ENCODE measurements at regions not wholly inside any gene's neighbourhood (a gene's known extent, or its start where the extent isn't known, plus 50 kb on each side); places are given as distances from the start of the nearest gene placed in this dataset.
"Not testable (repeated sequence)": the region's sequence is repeated elsewhere in the genome, so short reads cannot be mapped to it uniquely, and the experiment has no call there.

DNA sequence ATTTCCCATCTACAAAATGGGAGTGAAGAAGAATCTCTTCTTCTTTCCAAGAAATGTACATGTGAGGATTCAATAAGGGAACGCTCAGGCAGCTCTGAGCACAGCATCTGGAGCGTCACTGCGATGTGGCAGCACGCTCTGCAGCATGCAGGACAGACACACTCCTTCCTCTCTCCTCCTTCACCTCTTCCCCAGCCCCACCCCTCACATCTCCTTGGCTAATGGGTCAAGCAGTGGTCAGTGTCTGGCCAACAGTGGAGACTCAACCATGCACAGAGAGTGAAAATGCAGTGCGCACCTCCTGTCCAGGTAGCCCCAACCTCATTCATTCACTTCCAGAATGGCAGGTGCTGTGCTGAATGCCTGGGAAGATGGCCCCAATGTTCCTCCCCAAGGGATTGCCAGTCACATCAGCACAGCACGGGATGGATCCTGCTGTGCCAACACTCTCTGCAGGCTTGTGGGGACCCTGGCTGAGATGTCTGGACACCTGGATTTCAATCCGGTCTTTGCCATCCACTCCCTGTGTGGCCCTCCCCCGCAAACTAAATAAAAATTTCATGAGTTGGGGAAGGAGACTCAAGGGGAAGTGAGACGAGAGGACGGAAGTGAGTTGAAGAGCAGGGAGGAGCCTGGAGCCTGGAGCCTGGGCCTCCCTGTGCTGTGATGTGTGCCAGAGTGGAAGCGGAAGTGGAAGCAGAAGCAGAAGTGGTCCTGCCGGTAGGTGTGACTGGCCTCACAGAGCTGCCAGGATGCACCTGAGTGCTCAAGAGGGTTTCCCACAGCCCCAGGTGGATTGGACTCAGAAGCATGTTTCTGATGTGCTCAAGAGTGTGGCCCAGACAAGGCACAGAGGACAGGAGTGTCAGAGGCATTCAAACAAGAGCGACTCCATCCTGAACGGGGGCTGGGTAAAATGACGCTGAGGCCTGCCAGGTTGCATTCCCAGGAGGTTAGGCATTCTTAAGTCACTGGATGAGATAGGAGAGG lies 163.9 kb downstream of the SMAD6 start:
- DNase-seq, result no peak

DNA sequence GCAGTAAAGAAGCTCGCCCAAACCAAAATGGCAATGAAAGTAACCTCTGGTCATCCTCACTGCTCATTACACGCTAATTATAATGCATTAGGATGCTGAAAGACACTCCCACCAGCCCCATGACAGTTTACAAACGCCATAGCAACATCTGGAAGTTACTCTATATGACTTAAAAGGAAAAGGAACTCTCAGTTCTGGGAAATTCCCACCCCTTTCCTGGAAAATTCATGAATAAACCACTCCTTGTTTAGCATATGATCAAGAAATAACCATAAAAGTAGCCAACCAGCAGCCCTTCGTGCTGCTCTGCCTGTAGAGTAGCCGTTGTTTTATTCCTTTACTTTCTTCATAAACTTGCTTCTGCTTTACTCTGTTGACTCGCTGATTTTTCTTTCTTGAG lies 164.6 kb downstream of the SMAD6 start:
- DNase-seq, result no peak

DNA sequence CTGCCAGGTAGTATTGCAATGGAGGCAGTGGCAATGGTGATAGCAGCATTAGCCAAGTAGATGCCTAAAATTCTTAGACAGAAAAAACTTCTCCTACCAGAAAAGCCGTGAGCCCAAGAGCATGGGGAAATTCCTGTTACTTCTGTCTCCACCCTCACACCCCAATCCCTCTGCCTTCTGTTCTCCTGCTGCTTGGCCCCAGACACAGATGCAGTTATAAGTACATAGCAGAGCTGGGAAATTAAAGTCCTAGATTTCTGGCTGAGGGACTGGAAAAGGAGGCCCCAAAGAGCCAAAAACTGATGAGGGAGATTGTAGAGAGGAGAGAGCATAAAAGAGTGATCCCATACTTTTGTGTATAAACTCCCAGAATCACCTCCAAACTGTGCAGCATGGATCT lies 166.9 kb downstream of the SMAD6 start:
- no peak for DNase-seq

DNA sequence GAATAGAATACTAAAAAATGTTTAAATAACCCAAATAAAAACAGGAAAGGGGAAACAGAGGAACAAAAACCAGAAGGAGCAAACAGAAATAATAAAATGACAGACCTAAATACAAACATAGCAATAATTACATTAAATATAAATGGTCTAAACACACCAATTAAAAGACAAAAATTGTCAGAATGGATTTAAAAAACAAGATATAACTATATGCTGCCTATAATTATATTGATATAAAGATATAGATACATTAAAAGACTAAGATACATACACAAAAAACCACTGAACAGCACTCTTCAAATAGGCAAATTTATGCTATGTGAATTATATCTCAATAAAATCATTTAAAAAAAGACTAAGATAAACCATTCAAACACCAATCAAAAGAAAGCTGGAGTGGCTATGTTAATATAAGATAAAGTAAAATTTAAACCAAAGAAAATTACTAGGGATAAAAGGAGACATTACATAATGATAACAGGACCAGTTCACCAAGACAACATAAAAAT lies 168.9 kb downstream of the SMAD6 start:
- DNase-seq, result no peak

DNA sequence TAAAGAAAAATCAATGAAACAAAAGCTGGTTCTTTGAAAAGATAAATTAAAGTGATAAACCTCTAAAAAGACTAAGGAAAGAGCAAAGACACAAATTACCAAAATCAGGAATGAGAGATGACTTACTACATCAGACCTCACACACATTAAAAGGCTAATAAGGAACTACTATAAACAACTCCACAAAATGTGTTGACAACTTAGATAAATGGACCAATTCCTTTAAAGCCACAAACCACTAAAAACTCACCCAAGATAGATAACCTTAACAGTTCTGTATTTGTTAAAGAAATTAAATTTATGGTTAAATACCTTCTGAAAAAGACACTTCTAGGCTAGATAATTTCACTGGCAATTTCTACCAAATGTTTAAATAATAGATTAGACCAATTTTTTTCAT lies 170.4 kb downstream of the SMAD6 start:
- no peak for DNase-seq

DNA sequence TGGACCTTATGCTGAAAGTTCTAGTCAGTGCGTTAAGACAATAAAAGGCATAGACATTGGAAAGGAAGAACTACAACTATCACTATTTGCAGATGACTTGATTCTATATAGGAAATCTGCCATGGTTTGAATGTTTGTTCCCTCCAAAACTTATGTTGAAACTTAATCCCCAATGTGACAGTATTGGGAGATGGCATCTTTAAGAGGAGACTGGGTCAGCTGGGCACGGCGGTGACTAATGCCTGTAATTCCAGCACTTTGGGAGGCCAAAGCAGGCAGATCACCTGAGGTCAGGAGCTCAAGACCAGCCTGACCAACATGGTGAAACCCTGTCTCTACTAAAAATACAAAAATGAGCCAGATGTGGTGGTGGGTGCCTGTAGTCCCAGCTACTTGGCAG lies 171.3 kb downstream of the SMAD6 start:
- not testable (repeated sequence) for DNase-seq

DNA sequence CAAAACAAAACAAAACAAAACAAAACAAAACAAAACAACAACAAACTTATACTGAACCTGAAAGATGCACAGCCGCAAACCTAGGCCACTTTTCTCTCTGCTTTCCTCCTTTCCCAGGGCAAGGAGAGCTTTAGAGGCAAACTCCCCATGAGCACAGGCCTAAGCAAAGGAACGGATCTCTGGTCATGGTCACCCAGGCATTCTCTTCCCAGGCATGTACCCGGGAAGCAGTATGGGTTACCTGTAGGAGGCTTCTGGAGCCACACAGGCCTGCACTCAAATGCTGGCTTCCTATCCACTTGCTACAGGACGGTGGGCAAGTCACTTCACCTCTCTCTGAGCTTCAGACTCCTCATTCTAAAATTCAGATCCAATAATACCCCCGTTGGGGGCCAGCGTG lies 171.8 kb downstream of the SMAD6 start:
- DNase-seq, result no peak

DNA sequence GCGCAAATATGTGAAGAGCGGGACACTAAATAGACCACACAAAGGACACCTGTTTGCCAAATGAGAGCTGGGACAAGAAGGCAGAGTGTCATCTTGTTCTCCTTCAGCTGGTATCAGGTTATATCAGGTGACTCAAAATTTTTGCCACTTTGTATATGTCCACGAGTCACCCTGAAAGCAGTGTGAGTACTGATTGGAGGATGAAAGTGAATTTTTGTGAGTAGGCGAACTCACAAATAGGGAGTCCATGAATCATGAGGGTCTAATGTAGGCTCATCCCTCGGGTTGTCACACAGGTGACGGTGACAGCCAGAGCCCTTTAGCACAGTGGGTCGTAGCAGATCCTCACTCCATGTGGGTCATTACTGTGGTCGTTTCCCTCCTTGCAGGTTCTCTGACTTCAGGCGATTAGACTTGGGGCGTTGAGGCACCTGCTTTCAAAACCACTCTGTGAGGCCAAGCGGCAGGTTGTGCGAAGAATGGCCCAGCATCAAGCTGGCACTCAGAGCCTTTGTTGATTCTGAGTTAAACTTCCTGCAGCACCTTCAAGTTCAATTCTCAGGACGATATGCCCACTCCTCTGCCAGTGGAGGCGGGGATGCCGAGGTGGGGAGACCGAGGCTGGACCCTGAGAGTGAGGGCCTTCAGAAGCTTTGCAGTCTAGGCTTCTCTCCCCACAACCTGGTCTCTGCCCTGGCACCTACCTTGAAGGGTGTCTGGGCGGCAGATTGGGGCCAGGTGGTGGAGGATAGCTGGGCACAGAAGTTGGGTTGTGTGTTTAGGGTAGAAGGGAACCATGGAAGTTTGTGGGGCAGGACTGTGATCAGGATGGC lies 173.8 kb downstream of the SMAD6 start:
- DNase-seq, result no peak

DNA sequence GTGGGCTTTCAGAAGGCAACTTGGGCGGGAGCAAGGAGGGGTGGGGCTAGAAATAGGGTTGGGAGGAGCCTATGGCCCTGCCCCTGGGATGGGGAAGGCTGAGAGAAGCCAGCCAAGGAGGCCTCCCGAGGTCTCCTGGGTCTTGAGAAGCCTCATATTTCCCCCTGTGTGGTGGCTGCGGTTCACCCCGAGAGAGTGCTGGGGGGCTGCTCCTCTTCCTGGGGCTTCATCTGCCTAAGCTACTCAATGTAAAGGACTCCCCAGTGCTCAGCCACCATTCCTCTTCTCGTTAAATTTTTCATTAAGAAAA lies 174.3 kb downstream of the SMAD6 start:
- no peak for DNase-seq

DNA sequence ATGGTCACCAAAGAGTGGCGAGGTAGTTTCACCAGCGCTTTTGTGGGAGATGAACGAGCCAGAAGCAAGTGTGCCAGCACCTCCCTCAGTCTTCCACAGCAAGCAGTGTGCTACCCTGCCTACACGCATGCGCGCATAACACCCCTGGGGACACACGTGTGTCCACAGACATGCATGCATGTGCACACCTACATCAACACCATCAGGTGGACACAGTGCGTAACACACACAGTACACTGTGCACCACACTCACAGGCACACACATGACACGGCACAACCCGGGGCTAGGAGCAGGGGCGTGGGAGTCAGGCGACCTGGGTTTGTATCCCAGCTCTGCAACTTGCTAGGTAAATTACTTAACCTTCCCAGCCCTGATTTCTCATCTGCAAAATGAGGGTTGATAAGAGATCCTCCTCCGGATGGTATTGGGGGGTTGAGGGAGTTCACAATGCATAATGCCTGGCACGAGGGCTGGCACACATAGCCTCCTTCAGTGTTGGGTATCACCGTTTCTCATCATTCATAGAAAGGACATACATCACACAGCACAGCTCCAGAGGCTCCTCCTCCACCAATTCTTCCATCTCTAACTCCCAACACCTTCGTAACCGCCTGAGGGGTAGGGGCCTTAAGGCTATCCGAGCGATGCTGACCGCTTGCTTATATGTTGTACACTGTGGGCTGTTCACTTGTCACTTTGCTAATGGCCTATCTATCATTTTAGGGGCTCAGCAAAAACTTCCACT lies 174.9 kb downstream of the SMAD6 start:
- no peak for DNase-seq

DNA sequence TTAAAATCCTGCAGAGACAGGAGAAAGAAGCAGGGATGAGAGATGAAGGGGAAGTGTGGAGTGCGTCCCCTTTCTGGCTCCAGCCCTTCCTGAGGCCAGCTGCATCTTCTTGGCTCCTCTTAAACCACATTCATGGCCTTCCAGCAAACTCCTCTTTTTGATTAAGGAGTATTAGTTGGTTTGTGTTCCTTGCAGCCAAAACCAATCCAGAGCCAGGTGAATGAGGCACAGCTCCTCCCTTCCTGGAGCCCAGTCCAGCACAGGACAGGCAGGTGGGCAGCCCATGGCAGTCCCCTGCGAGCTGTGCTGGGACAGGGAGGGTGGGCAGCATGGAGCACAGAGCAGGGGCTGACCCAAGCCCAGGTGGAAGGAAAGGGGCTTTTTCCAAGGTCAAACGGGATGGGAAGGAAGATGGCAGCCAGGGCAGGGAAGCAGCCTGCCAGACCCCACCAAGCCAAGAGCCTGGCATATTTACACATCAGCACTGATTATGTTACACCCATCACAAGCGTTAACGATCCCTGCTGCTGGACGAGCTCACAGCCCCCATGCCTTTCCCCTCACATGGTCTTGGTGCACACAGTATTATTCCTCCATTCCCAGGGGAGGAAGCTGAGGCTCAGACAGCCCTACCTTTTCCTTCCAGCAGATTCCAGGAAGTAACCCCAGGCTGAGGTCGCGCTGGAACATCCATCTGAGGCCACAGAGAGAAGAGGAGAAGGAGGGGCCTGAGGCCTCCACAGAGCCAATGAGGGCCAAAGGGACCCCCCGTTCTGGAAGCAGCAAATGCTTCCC lies 175.6 kb downstream of the SMAD6 start:
- no peak for DNase-seq

DNA sequence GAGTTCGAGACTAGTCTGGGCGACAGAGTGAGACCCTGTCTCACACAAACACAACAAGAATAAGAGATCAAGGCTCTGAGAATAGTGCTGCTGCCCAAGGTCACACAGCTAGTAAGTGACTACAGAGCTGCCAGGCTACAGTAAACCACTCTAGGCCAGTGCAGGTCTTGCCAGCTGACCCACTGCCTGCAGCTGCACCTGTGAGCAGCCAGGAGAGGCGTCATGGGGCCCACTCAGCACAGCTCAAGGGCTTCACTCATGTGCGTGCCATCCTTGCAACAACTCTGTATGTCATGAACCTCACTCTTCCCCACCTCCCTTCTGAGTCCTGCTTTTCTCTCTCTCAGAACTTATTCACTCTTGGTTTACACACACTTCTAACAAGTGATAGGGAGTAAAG lies 176.7 kb downstream of the SMAD6 start:
- no peak for DNase-seq

DNA sequence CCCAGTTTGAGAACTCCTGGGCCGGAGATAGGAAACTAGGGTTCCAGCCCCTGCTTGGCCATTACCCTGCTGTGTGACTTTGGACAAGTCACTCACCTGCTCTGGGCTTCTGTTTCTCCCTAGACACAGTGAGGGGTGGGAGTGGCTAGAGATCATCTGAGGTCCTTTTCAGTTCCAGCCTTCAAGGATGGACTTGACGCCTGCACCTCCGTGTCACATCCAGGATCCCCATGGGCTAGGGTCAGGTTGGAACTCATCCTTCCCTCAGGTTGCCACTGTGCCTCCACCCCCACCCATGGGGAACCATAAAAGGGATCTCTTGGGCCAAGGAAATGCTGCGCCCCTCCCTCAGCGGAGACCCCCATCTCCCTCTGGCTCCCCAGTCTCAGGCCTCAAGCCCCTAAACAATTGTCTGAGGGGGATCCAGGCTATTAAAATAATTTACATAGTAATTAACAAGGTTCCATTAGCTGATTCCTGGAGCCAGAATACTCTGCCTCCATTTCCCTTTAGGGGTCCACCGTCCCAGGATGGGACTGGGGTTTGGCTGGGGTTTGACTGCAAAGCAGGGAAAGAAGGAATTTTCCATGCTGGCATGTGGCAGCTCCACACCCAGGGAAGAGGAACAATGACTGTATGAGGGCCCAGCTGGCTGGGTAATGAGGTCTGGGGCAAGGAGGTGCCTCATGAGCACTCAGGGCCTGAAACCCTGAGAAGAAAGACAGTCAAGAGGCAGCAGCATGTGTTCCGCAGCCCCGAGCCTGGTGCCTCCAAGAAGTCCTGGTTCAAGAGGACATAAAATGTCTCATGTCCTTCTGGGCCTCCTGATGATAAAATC lies 177.7 kb downstream of the SMAD6 start:
- DNase-seq, result no peak

DNA sequence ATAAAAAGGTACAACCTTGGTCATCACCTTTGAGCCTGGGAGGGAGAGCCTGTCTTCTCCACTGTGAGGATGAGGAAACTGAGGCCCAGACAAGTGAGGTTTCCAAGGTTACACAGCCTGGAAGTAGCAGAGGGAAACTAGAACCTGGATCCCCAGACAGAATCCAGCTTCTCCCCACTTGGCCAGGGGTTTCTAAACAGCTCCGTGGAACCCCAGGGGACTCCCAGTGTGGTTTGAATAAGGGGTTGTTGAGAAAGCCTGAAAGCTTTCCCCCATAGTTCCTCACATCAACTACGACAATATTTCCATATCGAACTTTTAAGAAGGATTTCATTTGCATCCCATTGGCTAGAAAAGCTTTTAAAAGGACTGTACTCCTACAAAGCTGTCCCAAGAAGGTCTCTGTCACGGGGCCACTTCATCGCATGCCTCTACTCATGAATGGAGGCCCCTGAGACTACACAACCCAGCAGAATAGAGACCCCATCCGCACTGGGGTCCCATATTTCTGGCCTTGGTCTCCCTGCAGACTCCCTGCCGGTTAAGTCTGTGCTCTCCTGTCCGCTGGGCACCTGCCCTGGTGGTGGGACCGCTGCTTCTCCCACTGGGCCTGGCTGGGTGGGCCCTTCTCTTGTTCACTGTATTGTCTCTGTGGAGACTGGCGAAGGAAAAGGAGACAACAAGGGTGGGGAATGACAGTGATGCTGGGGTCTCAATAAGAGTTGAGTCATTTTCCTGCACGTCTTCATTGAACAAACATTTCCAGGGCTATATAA lies 178.5 kb downstream of the SMAD6 start:
- DNase-seq, result no peak

DNA sequence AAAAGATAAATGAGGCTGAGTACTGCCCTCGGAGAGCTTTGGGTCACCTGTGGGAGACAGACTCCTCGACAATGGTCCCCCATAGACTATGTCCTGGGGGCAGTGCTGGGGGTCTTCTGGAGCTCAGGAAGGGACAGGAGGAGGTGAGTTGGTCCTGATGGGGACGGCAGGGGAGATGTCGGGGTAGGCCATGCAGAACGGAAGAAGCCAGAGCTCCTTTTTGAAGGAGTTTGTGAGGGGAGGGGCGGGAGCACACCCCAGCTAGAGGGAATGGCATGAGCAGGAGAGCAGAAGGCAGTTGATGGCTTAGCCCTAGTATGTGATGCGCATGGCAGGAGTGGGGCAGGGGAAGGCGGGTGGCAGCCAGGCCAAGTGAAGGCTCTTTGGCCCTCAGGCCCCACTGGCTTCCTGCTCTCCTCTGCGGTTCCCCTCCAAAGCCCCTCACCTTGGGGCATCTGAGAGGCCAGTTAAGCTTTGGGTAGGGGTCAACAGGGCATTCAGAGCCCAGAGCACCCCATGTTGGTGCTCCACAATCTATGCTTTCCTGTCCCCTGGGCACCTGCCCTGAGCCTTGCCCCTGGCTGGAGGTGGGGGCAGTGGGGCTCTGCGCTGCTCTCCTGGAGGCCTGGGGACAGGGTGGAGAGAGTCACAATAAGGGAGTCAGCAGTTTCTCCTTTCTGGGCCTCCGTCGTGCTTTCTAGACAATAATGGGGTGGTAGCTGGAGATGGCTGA lies 179.3 kb downstream of the SMAD6 start:
- DNase-seq, result no peak

DNA sequence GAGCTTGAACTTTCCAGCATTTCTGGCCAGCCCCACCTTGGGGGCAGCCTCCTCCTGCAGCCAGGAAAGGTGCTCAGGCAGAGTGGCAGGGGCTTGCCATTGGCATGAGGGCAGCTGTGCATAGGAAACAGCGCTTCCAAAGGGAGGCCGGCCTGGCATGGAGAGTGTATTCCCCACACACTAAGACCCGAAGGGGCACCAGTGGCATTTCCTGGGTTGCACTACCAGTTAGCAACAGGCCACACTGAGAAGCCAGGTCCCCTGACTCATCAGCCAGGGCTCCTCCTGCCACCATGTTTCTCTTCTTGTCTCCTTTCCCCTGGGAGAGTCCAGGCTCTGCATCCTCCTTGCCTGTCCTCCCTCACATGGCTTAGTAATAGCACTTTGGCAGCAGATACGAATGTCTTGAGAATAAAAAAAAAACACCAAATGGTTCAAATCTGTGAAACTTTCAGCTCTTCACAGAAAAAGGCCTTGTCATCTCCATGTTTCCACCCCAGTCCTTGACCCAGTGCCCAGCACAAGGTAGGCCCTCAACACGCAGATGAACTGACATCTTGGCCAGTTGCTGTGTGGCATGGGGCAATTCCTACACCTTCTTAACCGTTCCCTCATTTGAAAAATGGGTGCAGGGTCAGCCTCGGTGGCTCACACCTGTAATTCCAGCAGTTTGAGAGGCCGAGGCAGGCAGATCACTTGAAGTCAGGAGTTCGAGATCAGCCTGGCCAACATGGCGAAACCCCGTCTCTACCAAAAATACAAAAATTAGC lies 180.4 kb downstream of the SMAD6 start:
- DNase-seq, result no peak

DNA sequence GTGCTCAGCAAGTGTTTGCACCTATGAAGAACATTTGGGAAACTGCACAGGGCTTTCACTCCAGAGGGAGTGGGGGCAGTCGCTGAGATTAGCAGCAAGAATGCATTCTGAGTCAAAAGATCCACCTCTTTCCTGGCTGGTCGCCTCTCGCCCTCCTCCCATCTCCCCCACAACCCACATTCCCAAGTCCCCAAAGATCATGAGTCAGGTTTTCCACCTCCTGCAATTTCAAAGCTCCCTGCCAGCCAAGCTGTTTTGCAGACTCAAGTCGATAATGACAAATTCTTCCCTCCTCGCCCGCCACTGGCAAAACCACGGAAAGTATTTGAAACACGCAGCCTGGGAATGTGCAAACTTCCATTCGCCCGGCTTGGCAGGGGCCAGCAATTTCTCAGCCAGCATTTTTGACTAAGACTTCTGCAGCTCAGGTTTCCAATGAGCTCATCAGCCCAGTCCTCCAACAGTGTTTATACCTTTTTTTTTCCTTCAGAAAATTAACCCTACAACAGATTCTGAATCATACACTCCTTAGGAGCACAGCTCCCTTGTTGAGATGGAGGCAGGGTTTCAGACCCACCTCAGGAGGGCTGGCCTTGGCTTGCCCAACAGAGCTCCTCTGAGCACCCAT lies 181.4 kb downstream of the SMAD6 start:
- no peak for DNase-seq

DNA sequence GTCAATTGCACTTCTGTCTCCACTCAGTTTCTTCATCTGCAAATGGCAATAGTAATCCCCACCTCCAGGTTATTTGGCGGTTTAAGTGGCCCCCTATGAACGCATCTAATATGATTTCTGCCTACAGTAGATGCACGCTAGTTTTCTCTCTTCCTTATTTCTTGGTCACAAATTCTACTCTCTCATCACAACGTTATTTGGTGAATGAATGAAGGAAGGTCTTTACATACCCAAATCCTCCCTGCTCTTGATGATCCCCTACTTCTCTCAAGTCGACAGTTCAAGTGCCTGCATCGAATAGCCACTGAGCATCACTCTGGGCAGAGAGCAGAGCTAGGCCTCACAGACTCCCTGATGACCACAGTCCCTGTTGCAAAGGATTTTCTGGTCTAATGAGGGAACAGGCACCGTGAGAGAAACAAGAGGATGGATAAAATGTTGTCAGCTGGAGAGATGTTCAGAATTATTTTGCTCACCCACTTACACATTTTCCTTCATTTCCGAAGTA lies 181.2 kb upstream of the SMAD3 start:
- no peak for DNase-seq
